Liver (tissue), 8 donors: ENCODE measurements at regions not wholly inside any gene's neighbourhood (a gene's known extent, or its start where the extent isn't known, plus 50 kb on each side); places are given as distances from the start of the nearest gene placed in this dataset.
"Not testable (repeated sequence)": the region's sequence is repeated elsewhere in the genome, so short reads cannot be mapped to it uniquely, and the experiment has no call there.

Source experiments
- DNase-seq: peaks from one replicate; pipeline ENCODE4 v3.0.0-alpha.2; 2017; ENCODE audit warnings: low spot score
- H3K27ac ChIP-seq, 2 donors: one replicate each; pipeline ENCODE4 v1.7.0; 2013; ENCODE audit warnings: inconsistent platforms in 2 of 2, low read length in 2 of 2, control low read depth in 1 of 2, low read depth in 1 of 2, mild to moderate bottlenecking in 1 of 2
- H3K27me3 ChIP-seq, 4 donors: one replicate each; pipeline versions ENCODE4 v1.6.1 to v1.7.0; 2013; ENCODE audit warnings: low read length in 3 of 4, inconsistent platforms in 1 of 4, mild to moderate bottlenecking in 1 of 4, moderate library complexity in 1 of 4; ENCODE audit not compliant: control insufficient read depth in 4 of 4, insufficient read depth in 4 of 4
- H3K36me3 ChIP-seq, 4 donors: one replicate each; pipeline versions ENCODE4 v1.6.1 to v1.7.0; 2013; ENCODE audit warnings: low read length in 3 of 4, mild to moderate bottlenecking in 3 of 4, low read depth in 1 of 4, moderate library complexity in 1 of 4; ENCODE audit not compliant: control insufficient read depth in 4 of 4, insufficient read depth in 3 of 4
- H3K4me1 ChIP-seq, 4 donors: one replicate each; pipeline versions ENCODE4 v1.6.1 to v1.7.0; 2013; ENCODE audit warnings: low read length in 3 of 4, mild to moderate bottlenecking in 3 of 4, moderate library complexity in 1 of 4; ENCODE audit not compliant: control insufficient read depth in 4 of 4, insufficient read depth in 4 of 4
- H3K4me3 ChIP-seq, 3 donors: one replicate each; pipeline versions ENCODE4 v1.6.1 to v1.7.0; 2013; ENCODE audit warnings: low read length in 3 of 3, control low read depth in 1 of 3, low read depth in 1 of 3, mild to moderate bottlenecking in 1 of 3
- H3K9ac ChIP-seq, 2 donors: one replicate each; pipeline ENCODE4 v1.7.0; 2013; ENCODE audit warnings: low read length in 2 of 2, mild to moderate bottlenecking in 2 of 2, moderate library complexity in 2 of 2, control low read depth in 1 of 2, low read depth in 1 of 2
- H3K9me3 ChIP-seq, 4 donors: one replicate each; pipeline versions ENCODE4 v1.6.1 to v1.7.0; 2013; ENCODE audit warnings: low read length in 3 of 4; ENCODE audit not compliant: control insufficient read depth in 4 of 4
- ATF3 ChIP-seq: IDR thresholded peaks from 2 replicates; pipeline ENCODE4 v1.6.1; 2016; ENCODE audit warnings: antibody characterized with exemption
- CTCF ChIP-seq: fragments of 150-350 bp; IDR thresholded peaks from 2 replicates; pipeline ENCODE4 v1.5.1; 2017; ENCODE audit warnings: improper control_type of control experiment, low read depth, low read length; ENCODE audit not compliant: missing input control
- EGR1 ChIP-seq, 2 donors: IDR thresholded peaks; 2 replicates each; pipeline ENCODE4 v1.6.1; 2016 to 2018; ENCODE audit warnings: antibody characterized with exemption in 2 of 2, low read depth in 2 of 2
- FOXA2 ChIP-seq: IDR thresholded peaks from 2 replicates; pipeline ENCODE4 v1.6.1; 2016; ENCODE audit warnings: antibody characterized with exemption
- HNF4A ChIP-seq, 2 donors: conservative IDR thresholded peaks; 2 replicates each; pipeline ENCODE4 v1.6.1; 2016; ENCODE audit warnings: antibody characterized with exemption in 2 of 2, mild to moderate bottlenecking in 2 of 2
- HNF4G ChIP-seq: IDR thresholded peaks from 2 replicates; pipeline ENCODE4 v1.6.1; 2016; ENCODE audit warnings: antibody characterized with exemption
- JUND ChIP-seq, 2 donors: IDR thresholded peaks; 2 replicates each; pipeline ENCODE4 v1.6.1; 2016; ENCODE audit warnings: antibody characterized with exemption in 2 of 2
- MAX ChIP-seq: IDR thresholded peaks from 2 replicates; pipeline ENCODE4 v1.6.1; 2016; ENCODE audit warnings: antibody characterized with exemption
- NR2F2 ChIP-seq: IDR thresholded peaks from 2 replicates; pipeline ENCODE4 v1.6.1; 2016; ENCODE audit warnings: antibody characterized with exemption
- RAD21 ChIP-seq, 2 donors: IDR thresholded peaks; 2 replicates each; pipeline ENCODE4 v1.6.1; 2016; ENCODE audit warnings: antibody characterized with exemption in 2 of 2, mild to moderate bottlenecking in 2 of 2
- REST ChIP-seq: IDR thresholded peaks from 2 replicates; pipeline ENCODE4 v1.6.1; 2016; ENCODE audit warnings: antibody characterized with exemption, mild to moderate bottlenecking
- RXRA ChIP-seq, 2 donors: IDR thresholded peaks; 2 replicates each; pipeline ENCODE4 v1.6.1; 2017 to 2018; ENCODE audit warnings: antibody characterized with exemption in 2 of 2, mild to moderate bottlenecking in 1 of 2
- SP1 ChIP-seq: IDR thresholded peaks from 2 replicates; pipeline ENCODE4 v1.6.1; 2018; ENCODE audit warnings: antibody characterized with exemption, mild to moderate bottlenecking
- TAF1 ChIP-seq: conservative IDR thresholded peaks from 2 replicates; pipeline ENCODE4 v1.6.1; 2016; ENCODE audit warnings: antibody characterized with exemption, mild to moderate bottlenecking
- ZBTB33 ChIP-seq: IDR thresholded peaks from 2 replicates; pipeline ENCODE4 v1.6.1; 2016; ENCODE audit warnings: antibody characterized with exemption
- WGBS: extraction: QIAGEN DNeasy Blood & Tissue Kit; methylation state at CpG from one replicate; pipeline ENCODE4 v1.1.7; 2013; 5-methylcytosine and 5-hydroxymethylcytosine counted together
- donor health status: healthy.
- donor health status: healthy.
- donor health status: healthy.
- donor health status: healthy.
- donor health status: healthy.

- Histone ChIP-seq H3K4me1 (no peaks in the 10 kb centered on the region), H3K36me3 (peaks cover 0 to 3% (median 0%) of the 10 kb centered on the region in 4 donors), H3K4me3 (no peak overlapping the region), H3K27ac (no peak overlapping the region), H3K27me3 (no peaks in the 10 kb centered on the region), H3K9me3 (no peaks in the 10 kb centered on the region), H3K9ac (no peak overlapping the region)
- WGBS: 95% methylated on average over 5 of the region's 5 CpGs
- TF ChIP-seq NR2F2: no peak
- no peak for TF ChIP-seq HNF4G
- no peak for TF ChIP-seq ZBTB33
- no peak for TF ChIP-seq RAD21 (IDR thresholded peaks at IDR 0.05)
- no peak for TF ChIP-seq HNF4A (conservative IDR thresholded peaks at IDR 0.05)
- no peak for TF ChIP-seq SP1
- TF ChIP-seq REST: no peak
- TF ChIP-seq FOXA2: no peak
- no peak for TF ChIP-seq EGR1 (IDR thresholded peaks at IDR 0.05; ENCODE audit: low read depth in 2 of 2)
- TF ChIP-seq ATF3: no peak
- TF ChIP-seq TAF1: no peak
- DNase-seq: no peak
Observed at GRCh38 chr6:159631886-159632285, 61.2 kb downstream of the SOD2 start.

GRCh38 chr6:159627939-159628338, 65.1 kb downstream of the SOD2 start:
- 94% methylated on average over 2 of the region's 2 CpGs for WGBS
- Histone ChIP-seq H3K36me3 (peaks cover 0 to 3% (median 0%) of the 10 kb centered on the region in 4 donors), H3K4me1 (no peaks in the 10 kb centered on the region), H3K9me3 (no peaks in the 10 kb centered on the region), H3K9ac (no peak overlapping the region), H3K27ac (no peak overlapping the region), H3K4me3 (no peak overlapping the region), H3K27me3 (no peaks in the 10 kb centered on the region)
- no peak for DNase-seq
- no peak for TF ChIP-seq RXRA (IDR thresholded peaks at IDR 0.05)
- no peak for TF ChIP-seq MAX
- TF ChIP-seq REST: no peak
- TF ChIP-seq JUND (IDR thresholded peaks at IDR 0.05): no peak
- TF ChIP-seq EGR1 (IDR thresholded peaks at IDR 0.05; ENCODE audit: low read depth in 2 of 2): no peak
- TF ChIP-seq CTCF: no peak
- no peak for TF ChIP-seq HNF4G
- no peak for TF ChIP-seq HNF4A (conservative IDR thresholded peaks at IDR 0.05)

GRCh38 chr6:159626506-159626905, 66.5 kb downstream of the SOD2 start:
- not testable (repeated sequence) for H3K4me3 ChIP-seq, H3K27ac ChIP-seq, H3K27me3 ChIP-seq, H3K9me3 ChIP-seq, H3K9ac ChIP-seq, DNase-seq, H3K36me3 ChIP-seq, H3K4me1 ChIP-seq
- 94% methylated on average over 5 of the region's 5 CpGs for WGBS
